ENCODE measurements at regions not wholly inside any gene's neighbourhood (a gene's known extent, or its start where the extent isn't known, plus 50 kb on each side); places are given as distances from the start of the nearest gene placed in this dataset.

DNA sequence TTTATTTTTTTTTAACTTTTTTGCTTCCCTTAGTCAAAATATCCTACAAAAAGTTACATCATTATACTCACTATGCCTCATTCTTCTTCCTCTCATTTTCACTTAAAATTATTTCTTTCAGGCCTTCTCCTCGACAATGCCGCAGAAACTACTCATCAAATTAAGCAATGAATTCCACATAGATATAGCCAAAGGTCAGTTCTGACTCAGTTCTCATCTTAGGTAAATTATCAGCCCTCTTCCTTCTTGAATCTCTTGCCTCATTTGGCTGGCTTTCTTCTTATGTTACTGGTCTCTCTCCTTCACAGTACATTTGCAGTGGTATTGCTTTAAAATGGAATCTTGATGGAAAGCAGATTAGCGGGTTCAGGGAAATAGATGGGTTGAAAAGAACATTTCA, 260.7 kb upstream of the BRINP3 start:
- no peak for TF ChIP-seq POLR2AphosphoS5 (IDR thresholded peaks at IDR 0.05; ENCODE audit: low read depth, low read length)
- TF ChIP-seq CTCF (IDR thresholded peaks at IDR 0.05), result no peak
